ENCODE measurements at regions not wholly inside any gene's neighbourhood (a gene's known extent, or its start where the extent isn't known, plus 50 kb on each side); places are given as distances from the start of the nearest gene placed in this dataset.
"Not testable (repeated sequence)": the region's sequence is repeated elsewhere in the genome, so short reads cannot be mapped to it uniquely, and the experiment has no call there.

GRCh38 chr5:135776457-135776856 is 58.0 kb upstream of the SLC25A48 start:
- no peaks in the 10 kb centered on the region for H3K4me1 ChIP-seq (ENCODE audit: control insufficient read depth in 5 of 5, insufficient read depth in 5 of 5, low read length in 5 of 5)
- H3K27me3 ChIP-seq (ENCODE audit: control insufficient read depth in 5 of 5, insufficient read depth in 4 of 5, low read length in 5 of 5): peaks cover 0 to 13% (median 6%) of the 10 kb centered on the region in 5 donors
- H3K9me3 ChIP-seq (ENCODE audit: control insufficient read depth in 5 of 5, low read length in 5 of 5): no peaks in the 10 kb centered on the region
- H3K9ac ChIP-seq (ENCODE audit: low read length in 5 of 5): no peak overlapping the region
- H3K36me3 ChIP-seq (ENCODE audit: control insufficient read depth in 5 of 5, insufficient read depth in 5 of 5, low read length in 5 of 5): no peaks in the 10 kb centered on the region
- no peak overlapping the region for H3K27ac ChIP-seq (ENCODE audit: low read depth, low read length)
- no peak overlapping the region for H3K4me3 ChIP-seq (ENCODE audit: low read depth in 1 of 5, low read length in 5 of 5)

DNA sequence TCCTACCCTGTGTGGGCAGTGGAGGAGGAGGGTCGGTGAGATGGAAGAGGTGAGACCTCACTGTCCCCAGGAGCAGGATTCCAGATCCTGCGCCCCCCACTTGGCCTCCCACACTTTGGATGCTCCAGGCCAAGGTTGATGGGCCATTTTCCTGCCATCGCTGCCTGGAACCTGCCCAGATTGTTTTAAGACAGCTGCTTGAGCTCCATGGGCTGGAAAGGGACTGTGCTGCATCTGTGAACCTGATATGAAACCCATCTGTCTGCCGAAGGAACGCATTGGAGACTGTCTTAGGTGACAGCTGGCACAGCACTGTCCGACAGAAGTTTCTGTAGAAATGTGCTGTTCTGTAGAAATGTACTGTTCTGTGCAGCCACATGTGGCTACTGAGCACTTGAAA is 72.7 kb upstream of the SLC25A48 start:
- Histone ChIP-seq H3K27me3 (ENCODE audit: control insufficient read depth in 5 of 5, insufficient read depth in 4 of 5, low read length in 5 of 5) (peaks cover 0 to 7% (median 6%) of the 10 kb centered on the region in 5 donors), H3K9me3 (ENCODE audit: control insufficient read depth in 5 of 5, low read length in 5 of 5) (no peaks in the 10 kb centered on the region), H3K4me1 (ENCODE audit: control insufficient read depth in 5 of 5, insufficient read depth in 5 of 5, low read length in 5 of 5) (no peaks in the 10 kb centered on the region), H3K4me3 (ENCODE audit: low read depth in 1 of 5, low read length in 5 of 5) (no peak overlapping the region), H3K36me3 (ENCODE audit: control insufficient read depth in 5 of 5, insufficient read depth in 5 of 5, low read length in 5 of 5) (peaks cover 0 to 2% (median 0%) of the 10 kb centered on the region in 5 donors), H3K9ac (ENCODE audit: low read length in 5 of 5) (no peak overlapping the region), H3K27ac (ENCODE audit: low read depth, low read length) (no peak overlapping the region)

- Histone ChIP-seq H3K9me3 (ENCODE audit: control insufficient read depth in 5 of 5, low read length in 5 of 5) (no peaks in the 10 kb centered on the region), H3K36me3 (ENCODE audit: control insufficient read depth in 5 of 5, insufficient read depth in 5 of 5, low read length in 5 of 5) (peaks cover 0 to 2% (median 0%) of the 10 kb centered on the region in 5 donors), H3K27me3 (ENCODE audit: control insufficient read depth in 5 of 5, insufficient read depth in 4 of 5, low read length in 5 of 5) (peaks cover 0 to 7% (median under 1%) of the 10 kb centered on the region in 5 donors), H3K4me3 (ENCODE audit: low read depth in 1 of 5, low read length in 5 of 5) (no peak overlapping the region), H3K4me1 (ENCODE audit: control insufficient read depth in 5 of 5, insufficient read depth in 5 of 5, low read length in 5 of 5) (no peaks in the 10 kb centered on the region), H3K9ac (ENCODE audit: low read length in 5 of 5) (no peak overlapping the region), H3K27ac (ENCODE audit: low read depth, low read length) (no peak overlapping the region)
These were observed 75.2 kb upstream of the SLC25A48 start for GRCh38 chr5:135759149-135759784.

DNA sequence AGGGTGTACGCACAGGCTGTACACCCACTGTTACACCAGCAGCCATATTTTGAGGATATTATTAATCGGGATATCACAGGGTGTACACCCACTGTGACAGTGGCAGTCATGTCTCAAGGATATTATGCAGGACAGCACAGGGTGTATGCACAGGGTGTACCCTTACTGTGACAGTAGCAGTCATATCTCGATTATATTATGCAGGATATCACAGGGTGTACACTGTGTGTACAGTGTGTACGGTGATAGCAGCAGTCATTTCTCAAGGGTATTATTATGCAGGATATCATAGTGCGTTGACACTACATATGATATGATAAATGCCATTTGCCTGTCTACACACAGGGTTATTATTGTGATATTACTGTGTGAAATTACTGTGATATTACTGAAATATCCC is 80.5 kb upstream of the SLC25A48 start:
- Histone ChIP-seq H3K27ac (ENCODE audit: low read depth, low read length) (no peak overlapping the region), H3K9ac (ENCODE audit: low read length in 5 of 5) (no peak overlapping the region), H3K9me3 (ENCODE audit: control insufficient read depth in 5 of 5, low read length in 5 of 5) (no peaks in the 10 kb centered on the region), H3K4me3 (ENCODE audit: low read depth in 1 of 5, low read length in 5 of 5) (no peak overlapping the region), H3K27me3 (ENCODE audit: control insufficient read depth in 5 of 5, insufficient read depth in 4 of 5, low read length in 5 of 5) (peaks cover 0 to 4% (median 0%) of the 10 kb centered on the region in 5 donors), H3K4me1 (ENCODE audit: control insufficient read depth in 5 of 5, insufficient read depth in 5 of 5, low read length in 5 of 5) (no peaks in the 10 kb centered on the region), H3K36me3 (ENCODE audit: control insufficient read depth in 5 of 5, insufficient read depth in 5 of 5, low read length in 5 of 5) (no peaks in the 10 kb centered on the region)

DNA sequence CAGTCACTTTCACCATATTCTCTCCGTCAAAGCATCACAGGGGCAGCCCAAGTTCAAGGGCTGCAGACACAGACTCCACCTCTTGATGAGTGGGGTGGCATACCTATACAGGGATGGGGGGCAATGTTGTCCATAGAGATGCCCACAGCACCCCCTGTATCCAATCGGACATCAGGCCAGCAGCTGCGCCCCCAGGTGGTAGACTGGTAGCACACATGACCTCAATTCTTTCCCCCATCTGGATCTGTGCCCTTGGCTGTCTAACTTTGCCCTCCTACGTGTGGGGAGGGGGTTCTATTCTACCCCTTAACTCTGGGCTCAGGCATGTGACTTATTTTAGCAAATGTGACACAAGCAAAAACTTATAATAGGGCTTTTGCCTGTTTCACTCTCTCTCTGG is 84.0 kb upstream of the SLC25A48 start:
- Histone ChIP-seq H3K9me3 (ENCODE audit: control insufficient read depth in 5 of 5, low read length in 5 of 5) (peaks cover 0 to 4% (median 2%) of the 10 kb centered on the region in 5 donors), H3K4me3 (ENCODE audit: low read depth in 1 of 5, low read length in 5 of 5) (no peak overlapping the region), H3K36me3 (ENCODE audit: control insufficient read depth in 5 of 5, insufficient read depth in 5 of 5, low read length in 5 of 5) (no peaks in the 10 kb centered on the region), H3K27me3 (ENCODE audit: control insufficient read depth in 5 of 5, insufficient read depth in 4 of 5, low read length in 5 of 5) (peaks cover 0 to 4% (median 0%) of the 10 kb centered on the region in 5 donors), H3K27ac (ENCODE audit: low read depth, low read length) (no peak overlapping the region), H3K4me1 (ENCODE audit: control insufficient read depth in 5 of 5, insufficient read depth in 5 of 5, low read length in 5 of 5) (no peaks in the 10 kb centered on the region), H3K9ac (ENCODE audit: low read length in 5 of 5) (no peak overlapping the region)

DNA sequence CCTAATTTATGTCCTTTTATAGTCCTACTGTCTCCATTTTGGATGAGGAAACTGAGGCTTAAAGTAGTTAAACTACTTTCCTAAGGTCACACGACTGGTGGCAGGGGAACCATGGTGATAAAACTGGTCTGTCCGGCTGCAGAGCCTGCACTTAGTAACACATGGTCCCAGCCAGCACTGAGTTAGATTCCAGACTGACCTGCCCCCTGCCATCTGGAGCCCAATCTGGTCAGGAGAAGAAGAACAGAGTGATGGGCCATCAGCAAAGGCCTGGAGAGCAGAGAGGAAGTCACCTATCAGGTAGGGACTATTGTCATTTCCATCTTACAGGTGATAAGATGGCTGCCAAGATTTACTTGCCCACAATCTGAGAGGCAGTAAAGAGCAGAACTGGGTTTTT is 86.6 kb upstream of the SLC25A48 start:
- Histone ChIP-seq H3K27ac (ENCODE audit: low read depth, low read length) (no peak overlapping the region), H3K9ac (ENCODE audit: low read length in 5 of 5) (no peak overlapping the region), H3K9me3 (ENCODE audit: control insufficient read depth in 5 of 5, low read length in 5 of 5) (peaks cover 0 to 11% (median 4%) of the 10 kb centered on the region in 5 donors), H3K4me3 (ENCODE audit: low read depth in 1 of 5, low read length in 5 of 5) (no peak overlapping the region), H3K27me3 (ENCODE audit: control insufficient read depth in 5 of 5, insufficient read depth in 4 of 5, low read length in 5 of 5) (peaks cover 0 to 4% (median 0%) of the 10 kb centered on the region in 5 donors), H3K36me3 (ENCODE audit: control insufficient read depth in 5 of 5, insufficient read depth in 5 of 5, low read length in 5 of 5) (no peaks in the 10 kb centered on the region), H3K4me1 (ENCODE audit: control insufficient read depth in 5 of 5, insufficient read depth in 5 of 5, low read length in 5 of 5) (no peaks in the 10 kb centered on the region)

- no peak overlapping the region for H3K9ac ChIP-seq (ENCODE audit: low read length in 5 of 5)
- H3K4me1 ChIP-seq (ENCODE audit: control insufficient read depth in 5 of 5, insufficient read depth in 5 of 5, low read length in 5 of 5): no peaks in the 10 kb centered on the region
- peaks cover 0 to 4% (median 0%) of the 10 kb centered on the region in 5 donors for H3K27me3 ChIP-seq (ENCODE audit: control insufficient read depth in 5 of 5, insufficient read depth in 4 of 5, low read length in 5 of 5)
- no peak overlapping the region for H3K4me3 ChIP-seq (ENCODE audit: low read depth in 1 of 5, low read length in 5 of 5)
- H3K27ac ChIP-seq (ENCODE audit: low read depth, low read length): no peak overlapping the region
- peaks cover 0 to 11% (median 4%) of the 10 kb centered on the region in 5 donors for H3K9me3 ChIP-seq (ENCODE audit: control insufficient read depth in 5 of 5, low read length in 5 of 5)
- H3K36me3 ChIP-seq (ENCODE audit: control insufficient read depth in 5 of 5, insufficient read depth in 5 of 5, low read length in 5 of 5): no peaks in the 10 kb centered on the region
These were observed 88.5 kb upstream of the SLC25A48 start for GRCh38 chr5:135745897-135746500.

GRCh38 chr5:135743705-135744411 is 90.6 kb upstream of the SLC25A48 start:
- Histone ChIP-seq H3K36me3 (ENCODE audit: control insufficient read depth in 5 of 5, insufficient read depth in 5 of 5, low read length in 5 of 5) (no peaks in the 10 kb centered on the region), H3K4me1 (ENCODE audit: control insufficient read depth in 5 of 5, insufficient read depth in 5 of 5, low read length in 5 of 5) (peaks cover 0 to 7% (median 5%) of the 10 kb centered on the region in 5 donors), H3K27me3 (ENCODE audit: control insufficient read depth in 5 of 5, insufficient read depth in 4 of 5, low read length in 5 of 5) (no peaks in the 10 kb centered on the region), H3K9ac (ENCODE audit: low read length in 5 of 5) (no peak overlapping the region), H3K27ac (ENCODE audit: low read depth, low read length) (no peak overlapping the region), H3K4me3 (ENCODE audit: low read depth in 1 of 5, low read length in 5 of 5) (no peak overlapping the region), H3K9me3 (ENCODE audit: control insufficient read depth in 5 of 5, low read length in 5 of 5) (peaks cover 0 to 11% (median 4%) of the 10 kb centered on the region in 5 donors)

- Histone ChIP-seq H3K4me3 (ENCODE audit: low read depth in 1 of 5, low read length in 5 of 5) (no peak overlapping the region), H3K27ac (ENCODE audit: low read depth, low read length) (no peak overlapping the region), H3K36me3 (ENCODE audit: control insufficient read depth in 5 of 5, insufficient read depth in 5 of 5, low read length in 5 of 5) (no peaks in the 10 kb centered on the region), H3K27me3 (ENCODE audit: control insufficient read depth in 5 of 5, insufficient read depth in 4 of 5, low read length in 5 of 5) (no peaks in the 10 kb centered on the region), H3K4me1 (ENCODE audit: control insufficient read depth in 5 of 5, insufficient read depth in 5 of 5, low read length in 5 of 5) (peaks cover 0 to 7% (median 5%) of the 10 kb centered on the region in 5 donors), H3K9ac (ENCODE audit: low read length in 5 of 5) (no peak overlapping the region), H3K9me3 (ENCODE audit: control insufficient read depth in 5 of 5, low read length in 5 of 5) (peaks cover 0 to 11% (median 4%) of the 10 kb centered on the region in 5 donors)
These were observed 91.3 kb upstream of the SLC25A48 start for GRCh38 chr5:135743181-135743580.

DNA sequence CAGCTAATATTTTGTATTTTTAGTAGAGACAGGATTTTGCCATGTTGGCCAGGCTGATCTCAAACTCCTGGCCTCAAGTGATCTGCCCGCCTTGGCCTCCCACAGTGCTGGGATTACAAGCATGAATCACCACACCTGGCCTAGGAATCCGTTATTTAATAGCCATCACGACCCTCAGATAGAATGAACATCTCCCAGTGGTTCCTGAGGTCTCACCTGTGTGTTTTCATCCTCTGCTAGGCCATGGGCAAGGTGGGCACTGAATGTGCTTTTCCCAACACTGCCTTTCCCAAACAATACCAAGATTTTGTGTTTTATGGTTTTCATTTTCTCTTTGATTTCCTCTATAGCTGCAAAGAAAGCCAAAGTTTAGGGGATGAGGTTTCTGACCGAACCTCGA is 92.2 kb upstream of the SLC25A48 start:
- not testable (repeated sequence) for H3K4me1 ChIP-seq (ENCODE audit: control insufficient read depth in 5 of 5, insufficient read depth in 5 of 5, low read length in 5 of 5); H3K9ac ChIP-seq (ENCODE audit: low read length in 5 of 5); H3K27me3 ChIP-seq (ENCODE audit: control insufficient read depth in 5 of 5, insufficient read depth in 4 of 5, low read length in 5 of 5); H3K36me3 ChIP-seq (ENCODE audit: control insufficient read depth in 5 of 5, insufficient read depth in 5 of 5, low read length in 5 of 5); H3K27ac ChIP-seq (ENCODE audit: low read depth, low read length); H3K4me3 ChIP-seq (ENCODE audit: low read depth in 1 of 5, low read length in 5 of 5)
- H3K9me3 ChIP-seq (ENCODE audit: control insufficient read depth in 5 of 5, low read length in 5 of 5): peaks cover 0 to 11% (median 4%) of the 10 kb centered on the region in 5 donors

Data from subcutaneous abdominal adipose tissue (tissue), 5 donors.